ENCODE measurements at regions not wholly inside any gene's neighbourhood (a gene's known extent, or its start where the extent isn't known, plus 50 kb on each side); places are given as distances from the start of the nearest gene placed in this dataset.

- DNase-seq, result no peak
These were observed 52.4 kb upstream of the SERINC1 start for GRCh38 chr6:122524056-122524455.

DNA sequence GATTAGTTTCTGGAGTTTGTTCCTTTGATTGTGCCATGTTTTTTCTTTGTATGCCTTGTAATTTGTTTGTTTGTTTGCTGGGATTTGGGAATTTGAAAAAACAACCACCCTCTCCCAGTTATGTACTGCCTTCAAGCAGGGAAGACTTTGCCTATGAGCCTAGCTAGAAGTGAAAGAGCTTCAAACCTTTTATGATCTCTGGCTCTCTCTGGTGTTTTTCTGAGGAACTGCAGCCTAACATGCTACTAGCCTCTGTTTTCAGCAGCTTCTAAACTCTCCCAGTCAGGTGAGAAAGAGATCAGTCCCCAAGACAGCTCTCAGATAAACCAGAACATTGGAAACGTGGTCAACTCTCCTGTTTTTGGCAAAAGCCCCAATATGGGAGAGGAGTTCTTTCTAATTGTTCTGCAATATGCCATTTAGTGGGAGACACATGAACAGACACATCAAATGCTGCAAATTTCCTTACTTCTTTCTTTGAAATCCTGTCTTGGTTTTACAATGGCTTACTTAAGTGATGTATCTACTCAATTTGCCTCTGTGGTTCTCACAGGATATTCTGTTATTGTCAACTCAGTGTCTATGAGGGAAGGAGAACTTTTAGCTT, 58.9 kb upstream of the SERINC1 start:
- DNase-seq, result peak; percentile 71

DNA sequence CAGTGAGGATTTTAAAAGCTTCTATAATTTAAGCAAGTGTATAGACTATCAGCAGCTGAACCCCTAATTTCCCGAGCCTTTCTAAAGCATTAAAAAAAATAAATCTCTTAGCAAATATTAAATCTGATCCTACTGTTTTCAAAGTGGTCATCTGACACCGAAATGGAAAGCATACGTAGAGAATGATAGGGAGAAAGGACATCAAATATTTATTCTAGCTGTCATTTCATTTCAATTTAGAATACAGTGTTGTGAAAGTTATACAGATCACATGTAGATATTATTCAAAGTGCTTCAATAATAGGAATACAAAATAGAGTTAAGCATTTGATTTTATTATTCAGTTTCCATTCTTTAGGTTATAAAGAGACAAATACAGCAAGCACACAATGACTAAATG, 61.9 kb upstream of the PKIB start:
- no peak for DNase-seq

DNA sequence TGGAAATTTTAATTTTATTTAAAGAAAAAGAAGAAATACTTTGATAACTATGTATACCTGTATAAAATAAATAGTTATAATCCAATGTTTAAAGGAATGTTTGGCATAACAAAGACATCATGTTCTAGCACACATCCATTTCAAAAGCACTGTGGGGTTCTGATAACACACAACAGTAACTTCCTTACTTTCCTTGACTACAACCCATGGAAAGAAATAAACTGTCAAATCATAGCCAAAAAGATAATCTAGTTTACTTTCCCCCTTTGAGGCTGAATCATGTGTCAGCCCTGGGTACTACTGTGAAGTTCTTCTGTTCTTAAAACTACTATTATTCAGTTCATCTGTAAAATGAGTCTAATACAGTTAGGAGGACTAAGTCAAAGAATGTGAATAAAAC, 61.4 kb upstream of the PKIB start:
- no peak for DNase-seq

- no peak for DNase-seq
These were observed 56.5 kb upstream of the PKIB start for GRCh38 chr6:122553697-122554096.

DNA sequence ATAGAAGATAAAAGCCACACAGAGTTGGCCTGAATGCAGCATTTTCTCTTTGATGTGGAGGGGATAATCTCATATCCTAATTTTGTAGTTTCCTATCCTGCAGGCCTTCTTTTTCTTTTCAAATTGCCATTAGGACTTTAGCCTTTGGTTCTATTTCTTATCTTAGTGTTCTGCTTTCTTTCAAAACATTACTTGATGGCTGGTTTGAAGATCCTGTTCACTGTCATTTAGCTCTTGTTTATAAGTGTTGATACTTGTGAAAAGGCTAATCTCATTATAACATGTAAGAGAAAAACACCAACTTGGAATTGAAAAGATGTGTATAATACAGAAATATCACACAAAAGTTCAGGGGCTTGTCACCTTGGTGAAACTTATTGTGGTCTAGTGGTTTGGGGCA, 54.6 kb upstream of the PKIB start:
- no peak for DNase-seq

- no peak for DNase-seq
These were observed 52.1 kb upstream of the PKIB start for GRCh38 chr6:122558080-122558479.
